ENCODE measurements at regions not wholly inside any gene's neighbourhood (a gene's known extent, or its start where the extent isn't known, plus 50 kb on each side); places are given as distances from the start of the nearest gene placed in this dataset.

GRCh38 chr7:17396692-17397091 is 98.2 kb downstream of the AHR start:
- no peak overlapping the region for H3K4me3 ChIP-seq
- no peaks in the 10 kb centered on the region for H3K36me3 ChIP-seq
- H3K4me1 ChIP-seq, result no peaks in the 10 kb centered on the region
- no peak for DNase-seq (ENCODE audit: extremely low spot score in 2 of 2)
- TF ChIP-seq POLR2A (IDR thresholded peaks at IDR 0.05) (no peak), POLR2AphosphoS5 (IDR thresholded peaks at IDR 0.05; ENCODE audit: insufficient read depth in 1 of 2, low read depth in 1 of 2) (no peak)
- TF ChIP-seq, protein P1, sequence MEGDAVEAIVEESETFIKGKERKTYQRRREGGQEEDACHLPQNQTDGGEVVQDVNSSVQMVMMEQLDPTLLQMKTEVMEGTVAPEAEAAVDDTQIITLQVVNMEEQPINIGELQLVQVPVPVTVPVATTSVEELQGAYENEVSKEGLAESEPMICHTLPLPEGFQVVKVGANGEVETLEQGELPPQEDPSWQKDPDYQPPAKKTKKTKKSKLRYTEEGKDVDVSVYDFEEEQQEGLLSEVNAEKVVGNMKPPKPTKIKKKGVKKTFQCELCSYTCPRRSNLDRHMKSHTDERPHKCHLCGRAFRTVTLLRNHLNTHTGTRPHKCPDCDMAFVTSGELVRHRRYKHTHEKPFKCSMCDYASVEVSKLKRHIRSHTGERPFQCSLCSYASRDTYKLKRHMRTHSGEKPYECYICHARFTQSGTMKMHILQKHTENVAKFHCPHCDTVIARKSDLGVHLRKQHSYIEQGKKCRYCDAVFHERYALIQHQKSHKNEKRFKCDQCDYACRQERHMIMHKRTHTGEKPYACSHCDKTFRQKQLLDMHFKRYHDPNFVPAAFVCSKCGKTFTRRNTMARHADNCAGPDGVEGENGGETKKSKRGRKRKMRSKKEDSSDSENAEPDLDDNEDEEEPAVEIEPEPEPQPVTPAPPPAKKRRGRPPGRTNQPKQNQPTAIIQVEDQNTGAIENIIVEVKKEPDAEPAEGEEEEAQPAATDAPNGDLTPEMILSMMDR (IDR thresholded peaks at IDR 0.05), result no peak
- no peaks in the 10 kb centered on the region for H3K27me3 ChIP-seq
- intact Hi-C loops (cut with DNase I), result no loop called here
- H3K9me3 ChIP-seq, result no peaks in the 10 kb centered on the region
- H3K27ac ChIP-seq, result no peak overlapping the region

GRCh38 chr7:17401791-17402627 is 103.6 kb downstream of the AHR start:
- intact Hi-C loops (cut with DNase I), result no loop called here

GRCh38 chr7:17402628-17403278 is 104.3 kb downstream of the AHR start:
- Histone ChIP-seq H3K4me3 (no peak overlapping the region), H3K4me1 (peaks cover 20% of the 10 kb centered on the region), H3K36me3 (no peaks in the 10 kb centered on the region), H3K9me3 (no peaks in the 10 kb centered on the region), H3K27me3 (no peaks in the 10 kb centered on the region), H3K27ac (no peak overlapping the region)
- TF ChIP-seq POLR2AphosphoS5 (IDR thresholded peaks at IDR 0.05; ENCODE audit: insufficient read depth in 1 of 2, low read depth in 1 of 2) (no peak), POLR2A (IDR thresholded peaks at IDR 0.05) (no peak)
- TF ChIP-seq, protein P1 (IDR thresholded peaks at IDR 0.05), result no peak
- DNase-seq (ENCODE audit: extremely low spot score in 2 of 2), result no peak
- intact Hi-C loops (cut with DNase I), result no loop called here

More at GRCh38 chr7:17401791-17402627, 103.6 kb downstream of the AHR start:
- Histone ChIP-seq H3K4me3 (no peak overlapping the region), H3K4me1 (peaks cover 12% of the 10 kb centered on the region), H3K27me3 (no peaks in the 10 kb centered on the region), H3K9me3 (no peaks in the 10 kb centered on the region), H3K36me3 (no peaks in the 10 kb centered on the region), H3K27ac (no peak overlapping the region)
- no peak for DNase-seq (ENCODE audit: extremely low spot score in 2 of 2)
- TF ChIP-seq, protein P1 (IDR thresholded peaks at IDR 0.05), result no peak
- TF ChIP-seq POLR2A (IDR thresholded peaks at IDR 0.05), result no peak
- TF ChIP-seq POLR2AphosphoS5 (IDR thresholded peaks at IDR 0.05; ENCODE audit: insufficient read depth in 1 of 2, low read depth in 1 of 2), result no peak

GRCh38 chr7:17404006-17404405 is 105.6 kb downstream of the AHR start:
- intact Hi-C loops (cut with DNase I), result no loop called here
- Histone ChIP-seq H3K9me3 (no peaks in the 10 kb centered on the region), H3K27ac (no peak overlapping the region), H3K4me3 (no peak overlapping the region), H3K36me3 (no peaks in the 10 kb centered on the region), H3K4me1 (peaks cover 30% of the 10 kb centered on the region), H3K27me3 (no peaks in the 10 kb centered on the region)
- DNase-seq (ENCODE audit: extremely low spot score in 2 of 2), result no peak
- TF ChIP-seq POLR2AphosphoS5 (IDR thresholded peaks at IDR 0.05; ENCODE audit: insufficient read depth in 1 of 2, low read depth in 1 of 2), result no peak
- TF ChIP-seq POLR2A (IDR thresholded peaks at IDR 0.05), result no peak
- TF ChIP-seq, protein P1 (IDR thresholded peaks at IDR 0.05), result no peak

DNA sequence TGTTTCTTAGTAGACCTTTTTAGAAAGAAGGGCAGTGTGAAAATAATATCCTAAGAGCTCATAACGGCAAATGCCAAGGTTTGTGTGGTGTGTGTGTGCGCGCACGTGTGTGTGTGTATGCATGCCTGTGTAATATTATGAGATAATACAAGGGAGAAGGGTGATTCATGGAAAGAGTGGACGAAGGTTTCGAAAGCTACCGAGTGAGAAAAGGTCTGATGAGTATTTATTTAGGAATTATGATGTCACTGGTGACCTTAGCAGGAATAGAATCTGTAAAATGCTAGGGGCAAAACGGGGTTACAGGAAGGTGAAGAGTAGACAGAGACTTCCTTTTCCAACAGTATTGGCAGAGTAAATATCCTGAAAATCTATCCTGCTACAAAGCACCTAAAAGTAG is 107.3 kb downstream of the AHR start:
- no peaks in the 10 kb centered on the region for H3K9me3 ChIP-seq
- H3K4me3 ChIP-seq, result no peak overlapping the region
- no peak for DNase-seq (ENCODE audit: extremely low spot score in 2 of 2)
- no peaks in the 10 kb centered on the region for H3K27me3 ChIP-seq
- no peaks in the 10 kb centered on the region for H3K36me3 ChIP-seq
- no peak overlapping the region for H3K27ac ChIP-seq
- peaks cover 30% of the 10 kb centered on the region for H3K4me1 ChIP-seq
- intact Hi-C loops (cut with DNase I), result no loop called here
- TF ChIP-seq POLR2AphosphoS5 (IDR thresholded peaks at IDR 0.05; ENCODE audit: insufficient read depth in 1 of 2, low read depth in 1 of 2), result peak in 1 of 2 donors; percentile 48
- TF ChIP-seq, protein P1 (IDR thresholded peaks at IDR 0.05), result no peak

All from vagina (tissue), 2 donors.